RPMI8226 (cell line): ENCODE measurements at regions not wholly inside any gene's neighbourhood (a gene's known extent, or its start where the extent isn't known, plus 50 kb on each side); places are given as distances from the start of the nearest gene placed in this dataset.
"Not testable (repeated sequence)": the region's sequence is repeated elsewhere in the genome, so short reads cannot be mapped to it uniquely, and the experiment has no call there.

Source experiments
- DNase-seq: peaks from one replicate; pipeline ENCODE4 v3.0.0-alpha.2; 2015

DNA sequence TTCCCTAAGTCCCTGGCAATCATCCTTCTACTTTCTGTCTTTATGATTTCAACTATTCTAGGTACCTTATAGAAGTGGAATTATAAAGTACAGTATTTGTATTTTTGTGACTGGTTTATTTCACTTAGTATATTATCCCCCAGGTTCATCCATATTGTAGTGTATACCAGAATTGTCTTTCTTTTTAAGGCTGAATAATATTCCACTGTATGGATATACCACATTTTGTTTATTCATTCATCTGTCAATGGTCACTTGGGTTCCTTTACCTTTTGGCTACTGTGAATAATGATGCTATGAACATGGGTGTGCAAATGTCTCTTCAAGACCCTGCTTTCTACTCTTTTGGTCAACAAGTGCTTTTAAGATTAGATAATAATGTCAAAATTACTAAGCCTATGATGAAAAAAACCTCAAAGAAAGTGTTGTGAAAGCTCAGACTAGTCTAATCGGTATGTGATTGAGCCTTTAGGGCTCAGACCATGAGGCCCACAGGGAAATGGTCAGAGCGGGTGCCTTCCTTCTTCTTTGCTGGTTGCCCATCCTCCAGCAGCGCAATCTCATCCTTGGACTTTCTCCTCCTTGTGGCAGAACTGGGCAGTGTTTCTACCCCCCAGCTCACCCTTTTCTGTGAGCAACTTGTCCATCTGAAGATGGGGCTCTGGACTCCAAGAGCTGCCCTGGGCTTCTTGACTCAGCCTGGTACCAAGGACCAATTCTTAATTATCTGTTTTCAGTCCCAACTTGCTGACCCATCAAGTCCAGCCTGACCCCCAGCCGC, 105.4 kb downstream of the TTC8 start:
- DNase-seq = peak; percentile 4

DNA sequence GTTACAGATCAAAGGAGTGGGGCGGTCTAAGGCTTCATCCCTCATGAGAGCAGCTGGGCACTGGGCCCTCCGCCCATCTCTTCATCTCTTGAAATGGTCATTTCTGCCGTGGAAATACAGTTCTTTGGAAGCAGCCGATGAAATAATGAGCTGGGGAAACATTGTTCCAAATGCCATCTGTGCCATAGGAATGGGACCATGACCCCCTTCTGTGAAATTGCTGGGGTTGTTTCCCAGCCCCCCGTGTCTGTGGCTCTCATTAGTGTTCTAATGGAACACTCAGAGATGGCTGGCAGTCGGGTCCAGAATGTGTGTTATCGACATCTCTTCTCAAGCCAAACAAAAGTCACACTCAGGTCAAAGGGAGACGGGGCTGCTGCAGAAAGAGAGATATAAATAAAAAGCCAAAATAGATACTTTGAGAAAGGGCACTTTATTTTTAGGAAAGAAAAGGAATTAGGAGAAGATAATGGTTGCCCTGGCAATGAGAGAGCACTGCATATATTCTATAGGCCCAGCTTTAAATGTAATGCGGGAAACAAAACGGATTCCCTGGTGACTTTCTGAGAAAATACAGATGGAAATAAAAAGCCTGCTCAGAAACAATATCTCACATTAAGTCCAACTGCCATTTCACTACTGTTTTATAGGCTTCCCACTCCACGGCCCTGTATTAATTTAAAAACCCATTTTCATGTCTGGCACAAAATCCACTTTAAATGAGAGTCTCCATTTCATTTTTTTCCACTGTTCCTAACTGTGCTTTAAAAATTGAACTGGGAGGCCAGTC, 107.1 kb downstream of the TTC8 start:
- DNase-seq = no peak

DNA sequence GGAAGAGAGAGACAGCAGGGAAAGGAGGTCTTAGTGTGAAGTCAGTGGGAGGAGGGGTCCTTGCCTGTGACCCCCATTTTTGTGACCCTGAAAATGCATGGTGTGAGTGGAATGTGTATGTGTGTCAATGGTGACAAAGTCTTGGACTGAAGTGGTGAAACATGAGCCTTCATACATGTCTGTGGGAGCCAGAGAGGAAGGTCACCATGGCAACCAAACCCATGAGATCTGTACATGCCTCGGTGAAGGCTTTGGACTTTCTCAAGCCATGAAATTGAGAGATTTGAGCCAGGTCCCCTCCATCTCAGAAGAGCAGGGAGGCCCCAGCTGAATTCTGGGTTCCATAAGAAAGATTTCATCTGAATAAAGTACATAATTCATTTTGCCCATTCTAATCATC, 108.7 kb downstream of the TTC8 start:
- no peak for DNase-seq

DNA sequence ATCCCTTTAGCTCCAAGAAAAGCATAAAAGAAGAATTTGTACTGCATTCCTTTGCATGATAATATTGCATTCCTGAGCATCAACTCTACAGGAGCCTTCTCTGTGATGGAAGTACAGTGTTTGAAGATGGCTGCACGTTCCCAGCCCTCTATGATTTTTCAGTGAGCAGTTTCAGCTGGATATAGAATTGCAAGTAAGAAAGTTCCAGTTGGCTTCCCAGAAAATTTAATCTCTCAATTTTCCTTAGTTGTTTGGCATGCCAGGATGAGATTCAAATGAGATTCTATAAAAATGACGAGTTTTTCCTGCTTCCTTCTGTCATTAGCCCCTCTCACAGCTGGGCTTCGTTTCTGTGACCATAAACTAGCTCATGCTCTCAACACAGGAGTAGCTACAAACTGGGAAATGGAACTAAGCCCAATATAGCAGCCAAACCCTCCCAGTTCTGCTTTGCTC, 109.9 kb downstream of the TTC8 start:
- DNase-seq = no peak

DNA sequence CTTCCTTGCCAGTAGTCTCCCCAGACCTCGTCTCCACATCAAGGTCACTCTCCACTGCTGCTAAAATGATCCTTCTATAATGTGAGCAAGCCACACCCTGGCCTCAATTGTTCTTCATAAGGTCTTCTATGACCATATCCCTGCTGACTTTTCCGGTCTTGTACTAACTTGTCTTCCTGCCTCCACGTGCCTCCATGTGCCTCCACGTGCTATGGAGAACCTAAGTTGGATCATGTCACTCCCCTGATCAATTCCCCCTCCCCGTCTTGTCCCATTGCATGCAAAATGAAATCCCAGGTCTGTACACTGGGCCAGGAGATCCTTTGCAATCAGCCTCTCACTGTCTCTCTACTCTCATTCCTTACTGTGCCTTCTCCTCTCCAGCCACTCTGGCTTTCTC, 110.6 kb downstream of the TTC8 start:
- no peak for DNase-seq

DNA sequence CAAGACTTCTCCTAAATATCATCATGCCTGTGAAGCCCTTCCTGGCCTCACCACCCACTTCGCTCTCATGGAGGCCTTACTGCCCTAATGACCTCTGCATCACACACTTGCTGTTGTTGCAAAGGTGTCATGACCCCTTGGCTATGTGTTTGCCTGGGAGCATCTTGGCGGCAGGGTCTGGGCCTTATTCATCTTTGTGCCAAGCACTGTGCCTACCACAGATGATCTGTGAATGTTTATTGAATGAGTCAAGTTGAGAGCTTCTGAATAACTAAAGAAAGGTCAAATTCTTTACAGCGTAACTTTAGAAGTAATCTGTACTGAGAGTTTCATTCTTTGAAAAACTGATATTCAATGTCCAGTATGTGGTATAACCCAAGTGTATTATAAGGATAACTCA, 113.3 kb downstream of the TTC8 start:
- DNase-seq = no peak

DNA sequence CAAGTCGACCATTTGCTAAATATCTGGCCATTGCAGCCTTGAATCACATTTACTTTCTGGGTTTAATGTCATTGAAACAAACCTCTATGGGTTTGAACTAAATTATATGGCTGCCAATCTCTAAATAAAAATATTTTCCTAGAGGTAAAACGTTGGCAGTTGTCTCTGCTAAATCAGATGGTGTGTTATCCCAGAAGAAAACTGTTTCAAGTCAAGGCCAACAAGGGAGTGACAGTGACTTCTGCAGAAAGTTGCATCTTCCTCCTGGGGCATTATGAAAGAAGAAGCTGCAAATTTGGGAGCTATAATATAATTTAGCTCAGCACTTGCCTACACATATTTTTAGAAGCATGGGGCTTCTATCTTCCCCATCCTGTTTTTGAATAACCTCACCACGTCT, 116.2 kb downstream of the TTC8 start:
- no peak for DNase-seq

DNA sequence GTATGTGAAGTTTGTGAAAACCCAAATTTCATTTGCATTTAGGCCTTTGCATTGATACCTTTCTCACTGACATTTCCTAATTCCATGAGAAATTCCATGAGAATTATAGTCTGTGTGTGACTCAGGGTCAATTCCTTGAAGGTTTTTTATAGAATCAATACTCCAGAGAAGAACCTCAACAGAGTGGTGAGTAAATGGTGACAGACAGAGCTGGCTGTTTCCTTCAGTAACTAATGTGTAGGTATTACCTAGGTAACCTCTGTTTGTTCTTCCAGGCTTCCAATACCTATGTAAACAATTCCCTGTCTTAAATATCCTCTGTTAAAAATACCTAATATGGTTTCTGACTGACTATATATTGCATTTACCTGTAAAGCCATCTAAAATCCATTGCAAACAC, 117.0 kb downstream of the TTC8 start:
- no peak for DNase-seq

DNA sequence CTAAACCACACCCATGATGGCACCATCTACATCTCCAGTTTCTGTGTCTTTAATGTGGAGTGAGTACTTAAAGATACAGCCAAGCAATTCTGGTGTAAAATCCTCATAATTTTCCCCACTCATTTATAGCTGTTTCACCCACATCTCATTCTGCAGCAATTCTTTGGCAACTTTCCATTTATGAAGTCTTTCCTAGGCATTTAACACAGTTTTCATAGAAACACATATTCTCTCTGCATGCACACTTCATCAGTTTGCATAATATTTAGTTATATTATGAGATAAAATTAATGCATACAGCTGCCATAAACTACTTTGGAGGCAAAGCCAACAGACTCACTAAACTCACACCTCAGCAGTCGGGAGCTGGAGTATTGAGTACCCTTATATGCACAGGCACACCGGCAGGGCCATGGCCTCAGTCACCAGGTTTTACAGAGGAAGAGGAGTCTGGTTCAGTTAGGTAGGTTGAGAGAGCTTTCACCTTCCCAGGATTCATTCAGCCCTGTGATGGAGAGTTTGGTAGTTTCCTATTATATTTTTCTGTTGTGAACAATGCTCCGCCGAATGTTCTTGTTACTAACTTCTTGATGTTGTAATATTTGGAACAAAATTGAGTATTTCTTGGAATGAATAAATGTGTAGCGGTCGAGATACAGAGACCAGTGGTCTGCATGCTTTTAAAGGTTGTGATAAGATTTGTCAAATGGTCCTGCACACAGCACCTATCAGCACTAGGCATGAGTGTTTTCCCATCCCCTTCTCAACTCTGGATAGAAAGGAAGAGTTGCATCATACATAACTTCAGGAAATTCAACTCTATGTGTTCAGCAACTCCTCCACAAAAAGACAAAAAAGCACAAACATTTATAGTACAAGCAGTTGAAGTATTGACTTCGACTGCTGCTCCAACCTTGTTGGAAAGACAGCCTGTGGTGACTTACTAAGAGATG, 123.5 kb downstream of the TTC8 start:
- DNase-seq = no peak

DNA sequence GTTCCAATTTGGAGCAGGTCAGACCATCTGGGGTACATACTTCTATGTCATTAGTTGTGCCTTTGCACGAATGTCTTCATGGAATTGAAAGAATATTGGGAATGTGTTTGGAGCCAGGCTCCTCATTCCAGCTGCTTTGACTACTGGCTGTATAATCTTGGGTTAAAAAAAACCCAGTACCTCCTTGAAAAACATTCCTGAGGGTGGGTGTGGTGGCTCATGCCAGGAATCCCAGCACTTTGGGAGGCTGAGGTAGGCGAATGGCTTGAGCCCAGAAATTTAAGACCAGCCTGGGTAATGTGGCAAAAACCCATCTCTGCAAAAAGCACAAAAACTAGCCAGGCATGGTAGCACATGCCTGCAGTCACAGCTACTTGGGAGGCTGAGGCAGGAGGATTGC, 125.6 kb downstream of the TTC8 start:
- no peak for DNase-seq

DNA sequence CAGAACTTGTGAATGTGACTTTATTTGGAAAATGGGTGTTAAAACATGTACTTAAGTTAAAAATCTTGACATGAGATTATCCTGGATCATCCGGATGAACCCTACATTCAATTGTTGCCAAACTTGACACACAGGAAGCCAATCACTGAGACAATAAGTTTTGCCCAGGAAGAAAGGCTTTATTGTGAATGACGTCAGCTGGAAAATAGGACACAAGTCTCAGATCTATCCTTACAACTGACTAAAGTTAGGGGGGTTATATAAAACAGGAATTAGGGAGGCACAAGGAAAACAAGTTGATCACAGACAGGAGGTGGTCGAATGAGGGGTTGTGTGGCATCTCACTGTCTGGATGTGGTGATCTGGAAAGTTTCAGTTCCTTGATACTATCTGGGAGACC, 126.9 kb downstream of the TTC8 start:
- no peak for DNase-seq

DNA sequence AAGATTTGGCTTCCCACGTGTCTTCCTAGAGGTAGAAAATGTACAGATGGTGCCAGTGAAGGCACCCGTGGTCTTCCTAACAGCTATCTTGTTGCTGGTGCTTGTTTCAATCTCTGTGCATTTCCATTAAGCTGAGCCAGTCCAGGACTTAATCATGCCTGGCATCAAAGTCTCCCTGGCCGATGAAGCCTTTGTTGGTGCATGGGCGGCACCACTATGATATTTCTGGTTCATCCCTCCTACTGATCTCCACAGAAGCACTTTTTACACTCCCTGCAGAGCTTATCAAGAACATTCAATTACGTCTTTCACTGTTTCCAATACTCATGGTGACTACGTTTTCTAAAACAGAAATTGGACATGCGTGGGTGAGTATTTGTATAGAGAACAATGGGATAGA, 128.4 kb downstream of the TTC8 start:
- no peak for DNase-seq

DNA sequence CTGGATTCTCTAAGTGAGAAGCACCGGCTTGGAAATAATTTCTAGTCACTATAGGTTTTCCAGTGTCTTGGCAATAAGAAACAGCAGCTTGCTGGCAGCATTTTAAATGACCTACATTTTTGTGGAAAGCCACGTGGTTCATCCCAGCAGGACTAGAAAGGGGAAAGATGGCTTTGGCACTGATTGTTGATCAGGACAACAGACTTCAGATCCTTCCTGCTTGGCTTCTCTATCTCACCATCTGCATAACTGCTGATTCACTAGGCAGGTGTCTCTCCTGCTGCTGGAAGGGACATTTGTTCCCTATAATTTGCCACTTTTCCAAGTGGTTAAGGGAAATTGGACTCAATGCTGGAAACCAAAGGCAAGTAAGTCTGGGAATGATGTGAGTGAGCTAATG, 131.0 kb downstream of the TTC8 start:
- no peak for DNase-seq

DNA sequence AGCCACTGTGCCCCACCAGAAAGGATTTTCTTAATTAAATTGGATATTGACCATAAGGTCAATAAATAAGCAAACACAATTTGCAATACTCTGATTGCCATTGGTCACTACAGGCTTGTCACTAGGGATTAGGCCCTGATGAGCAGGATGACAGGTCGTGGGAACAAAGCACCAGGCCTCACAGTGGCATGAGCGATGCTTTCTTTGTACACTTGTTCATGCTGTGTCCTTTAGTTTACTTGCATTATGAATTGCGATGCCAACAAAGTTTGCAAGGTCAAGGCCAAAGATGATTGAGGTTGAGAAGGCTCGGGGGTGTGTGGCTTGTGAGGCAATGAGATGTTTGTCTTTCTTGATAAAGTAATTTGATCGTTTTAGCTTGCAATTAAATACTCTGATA, 136.0 kb downstream of the TTC8 start:
- no peak for DNase-seq

DNA sequence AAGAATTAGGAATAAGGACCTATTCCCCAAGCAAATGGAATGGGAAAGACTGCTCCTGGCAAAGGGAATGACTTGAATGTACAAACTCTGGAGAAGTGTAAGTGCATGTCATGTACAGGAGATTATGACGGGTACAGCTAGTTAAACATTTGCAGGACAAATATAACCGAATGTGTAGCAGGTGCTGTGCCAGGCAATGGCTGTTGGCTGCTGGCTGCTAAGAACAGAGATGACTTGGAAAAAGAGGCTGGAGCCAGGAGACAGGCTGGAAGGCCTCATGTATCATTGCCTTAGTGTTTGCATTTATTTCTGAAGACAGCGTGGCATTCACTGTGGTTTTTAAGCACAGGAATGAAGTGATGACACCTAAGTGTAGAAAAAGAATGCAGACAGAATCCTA, 136.8 kb downstream of the TTC8 start:
- no peak for DNase-seq

DNA sequence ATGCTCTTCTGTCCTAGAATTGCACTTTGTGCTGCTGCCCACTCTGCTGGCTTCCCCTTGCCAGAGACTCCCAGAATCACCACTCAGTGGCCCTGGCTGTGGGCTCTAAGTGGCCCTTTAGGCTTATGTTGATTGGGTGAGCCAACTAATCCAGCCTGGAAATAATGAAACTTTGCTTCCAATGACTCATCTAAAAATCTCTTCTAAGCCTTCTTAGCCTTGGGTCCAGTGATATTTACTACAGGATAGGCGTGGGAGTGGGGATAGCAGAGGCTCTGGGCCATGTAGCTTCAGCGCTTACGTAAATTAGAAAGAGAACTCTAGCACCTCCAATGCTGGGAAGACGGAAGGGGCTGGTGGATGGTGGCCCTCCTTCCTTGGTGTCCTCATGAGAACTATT, 137.9 kb downstream of the TTC8 start:
- no peak for DNase-seq

DNA sequence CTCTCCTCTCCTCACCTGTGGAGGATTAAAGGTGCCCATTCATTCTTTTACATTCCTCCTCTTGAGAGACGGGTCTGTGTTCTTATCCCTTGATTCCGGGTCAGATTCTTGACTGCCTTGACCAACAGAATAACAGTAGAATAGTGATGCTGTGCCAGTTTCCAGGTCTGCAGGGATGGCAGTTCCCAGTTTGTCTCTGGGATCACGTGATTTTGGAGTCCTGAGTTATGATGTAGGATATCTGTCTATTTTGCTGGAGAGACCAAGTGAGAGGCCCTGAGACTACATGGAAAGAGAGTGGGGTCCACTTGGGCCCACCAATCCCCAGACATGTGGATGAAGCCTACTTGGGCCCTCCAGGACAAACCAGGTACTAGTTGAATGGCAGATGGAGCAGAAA, 142.8 kb downstream of the TTC8 start:
- no peak for DNase-seq

DNA sequence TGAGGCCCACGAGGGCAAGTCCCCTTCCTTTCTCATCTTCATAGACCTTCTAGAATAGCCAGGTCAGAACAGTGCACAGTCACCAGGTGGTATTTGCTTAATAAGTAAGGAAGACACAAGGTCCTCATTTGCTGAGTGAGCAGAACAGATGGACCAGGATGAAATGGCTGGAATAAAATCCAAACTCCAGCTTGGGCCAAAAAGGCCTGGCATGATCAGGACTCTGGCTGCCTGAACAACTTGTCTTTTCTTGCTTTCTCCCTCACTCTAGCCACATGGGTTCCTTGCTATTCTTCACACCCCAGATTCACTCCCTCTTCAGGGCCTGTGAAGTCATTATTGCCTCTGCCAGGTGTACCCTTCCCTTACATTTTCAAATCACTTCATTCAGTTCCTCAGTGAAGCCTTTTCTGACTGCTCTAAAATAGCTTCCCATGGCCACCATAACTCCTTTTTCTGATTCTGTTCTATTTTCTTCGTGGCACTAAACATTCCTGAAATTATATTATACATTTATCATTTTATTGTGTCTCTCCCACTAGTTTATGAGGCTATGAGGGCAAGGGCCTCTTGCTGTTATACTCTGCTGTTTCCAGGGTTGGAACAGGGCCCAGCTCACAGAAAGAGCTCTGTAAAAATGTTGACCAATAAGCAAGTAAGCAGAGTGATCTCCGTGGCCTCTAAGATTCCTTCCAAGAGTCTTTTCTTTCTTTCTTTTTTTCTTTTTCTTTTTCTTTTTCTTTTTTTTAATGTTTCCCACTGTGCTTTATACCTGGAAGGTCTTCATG, 150.8 kb downstream of the TTC8 start:
- no peak for DNase-seq

DNA sequence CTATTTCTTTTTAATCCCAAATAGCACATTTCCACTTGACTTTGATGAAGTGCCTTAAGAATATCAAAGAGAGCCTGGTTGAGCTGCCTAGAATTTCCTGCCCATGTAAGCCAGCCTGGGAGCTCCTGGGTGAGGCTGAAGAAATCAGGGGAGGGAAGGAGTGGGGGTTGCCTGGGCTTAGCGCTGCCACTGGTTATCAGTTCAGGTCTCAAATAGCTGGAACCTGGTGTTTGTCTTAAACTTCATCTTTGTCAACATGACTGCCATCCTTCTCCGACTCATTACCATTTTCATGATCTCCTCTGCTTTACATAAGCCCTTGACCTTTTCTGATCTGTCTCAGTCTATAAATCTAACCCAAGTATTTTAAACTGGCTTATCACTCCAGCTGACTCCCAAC, 151.5 kb downstream of the TTC8 start:
- no peak for DNase-seq

DNA sequence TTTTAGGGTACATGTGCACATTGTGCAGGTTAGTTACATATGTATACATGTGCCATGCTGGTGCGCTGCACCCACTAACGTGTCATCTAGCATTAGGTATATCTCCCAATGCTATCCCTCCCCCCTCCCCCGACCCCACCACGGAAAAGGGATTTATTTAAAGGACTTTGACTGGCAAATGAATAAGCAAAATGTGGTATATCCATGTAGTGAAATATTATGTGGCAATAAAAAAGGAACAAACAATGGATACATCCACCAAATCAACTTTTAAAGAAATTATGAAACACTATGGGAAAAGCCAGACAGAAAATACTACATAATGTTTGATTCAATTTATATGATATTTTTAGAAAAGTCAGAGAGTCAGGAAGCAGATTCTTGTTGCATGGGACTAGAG, 156.5 kb downstream of the TTC8 start:
- DNase-seq = not testable (repeated sequence)

DNA sequence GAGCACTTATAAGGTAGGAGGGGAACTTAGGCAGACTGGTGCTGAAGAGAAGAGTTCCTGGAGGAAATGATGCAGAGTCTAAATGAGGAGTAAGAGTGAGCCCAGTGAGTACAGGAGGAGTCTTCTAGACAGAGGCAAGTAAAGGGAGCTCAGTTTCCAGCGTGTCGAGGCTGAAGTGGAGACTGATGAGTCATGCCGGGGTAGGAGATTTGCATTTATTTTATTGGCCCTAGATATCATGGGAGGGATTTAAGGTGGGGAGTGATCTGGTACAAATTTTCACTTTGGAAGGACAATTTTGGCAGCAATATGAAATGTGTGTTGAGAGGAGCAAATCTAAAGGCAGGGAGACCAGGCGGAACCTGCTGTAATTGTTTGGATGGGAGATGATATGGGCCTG, 157.5 kb downstream of the TTC8 start:
- no peak for DNase-seq

DNA sequence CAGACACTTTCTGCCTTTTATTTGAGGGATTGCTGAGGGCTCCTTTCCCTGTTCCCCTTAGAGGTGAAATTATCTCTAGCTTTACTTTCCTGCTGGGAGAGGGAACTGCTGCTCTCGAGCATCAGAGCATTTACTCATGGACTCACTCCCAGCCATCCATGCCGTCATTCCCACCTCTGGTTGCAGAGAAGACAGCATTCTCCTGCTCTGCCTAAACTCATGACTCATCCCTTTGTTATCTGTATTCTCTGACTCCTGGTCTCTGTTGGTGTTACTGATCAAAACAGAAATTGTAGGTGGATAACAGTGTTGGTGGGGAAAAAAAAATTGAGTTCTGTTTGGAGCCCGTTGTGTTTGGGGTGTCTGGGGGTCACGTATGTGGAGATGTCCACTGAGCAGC, 159.3 kb downstream of the TTC8 start:
- DNase-seq = no peak

DNA sequence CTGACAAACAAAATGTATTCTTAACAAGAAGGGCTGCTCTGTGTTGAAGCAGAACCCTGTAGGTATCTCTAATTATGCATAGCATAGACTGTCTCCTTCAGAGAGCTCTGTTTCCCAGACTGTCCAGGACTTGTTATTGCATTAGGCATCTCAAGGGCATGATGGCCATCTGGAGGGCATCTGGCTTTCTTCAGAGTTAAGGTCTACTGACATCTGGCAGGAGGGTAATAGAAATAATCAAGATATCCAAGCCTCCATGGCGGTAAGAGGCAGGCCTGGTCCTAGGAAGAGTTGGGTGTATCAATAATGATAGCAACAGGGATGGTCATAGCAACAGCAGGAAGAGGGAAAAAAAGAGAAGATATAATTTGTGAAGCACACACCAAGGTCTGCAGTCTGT, 161.2 kb downstream of the TTC8 start:
- DNase-seq = no peak
